Neural progenitor cell (in vitro differentiated cells): ENCODE measurements at regions not wholly inside any gene's neighbourhood (a gene's known extent, or its start where the extent isn't known, plus 50 kb on each side); places are given as distances from the start of the nearest gene placed in this dataset.

Experiments
- CTCF ChIP-seq: fragments of 200-600 bp; sonication (generic); IDR thresholded peaks from 2 replicates; pipeline ENCODE4 v1.5.1; 2017; ENCODE audit warnings: antibody characterized with exemption, mild to moderate bottlenecking
- EZH2phosphoT487 ChIP-seq: fragments of 200-600 bp; sonication (generic); IDR thresholded peaks from 2 replicates; pipeline ENCODE4 v1.6.1; 2017; ENCODE audit warnings: antibody characterized with exemption

DNA sequence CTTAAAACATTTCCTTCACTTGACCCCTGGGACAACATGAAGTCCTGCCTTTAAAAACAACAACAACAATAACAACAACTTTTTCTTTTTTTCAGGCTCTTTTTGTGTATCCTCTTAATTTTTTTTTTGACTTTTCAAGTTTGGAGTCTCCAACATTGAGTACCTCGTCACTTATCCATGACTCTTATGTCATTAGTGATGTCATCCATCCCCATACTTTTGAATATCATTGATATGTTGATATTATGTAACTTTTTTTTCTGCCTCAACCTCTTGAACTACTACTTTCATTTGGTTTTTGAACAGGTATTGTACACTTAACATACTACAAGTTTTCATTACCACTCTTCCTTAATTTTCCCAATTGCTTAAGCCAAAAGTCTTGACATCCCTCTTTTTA is 143.0 kb upstream of the ATXN7L3B start:
- no peak for TF ChIP-seq CTCF
- no peak for TF ChIP-seq EZH2phosphoT487
